HG02610 (cell line): ENCODE measurements at regions not wholly inside any gene's neighbourhood (a gene's known extent, or its start where the extent isn't known, plus 50 kb on each side); places are given as distances from the start of the nearest gene placed in this dataset.

ENCODE experiments used
- ATAC-seq: cut with Tn5 transposase; IDR thresholded peaks from one replicate; pipeline ENCODE4 v1.9.1; 2021; ENCODE audit warnings: mild to moderate bottlenecking, moderate library complexity; ENCODE audit not compliant: unreplicated experiment

DNA sequence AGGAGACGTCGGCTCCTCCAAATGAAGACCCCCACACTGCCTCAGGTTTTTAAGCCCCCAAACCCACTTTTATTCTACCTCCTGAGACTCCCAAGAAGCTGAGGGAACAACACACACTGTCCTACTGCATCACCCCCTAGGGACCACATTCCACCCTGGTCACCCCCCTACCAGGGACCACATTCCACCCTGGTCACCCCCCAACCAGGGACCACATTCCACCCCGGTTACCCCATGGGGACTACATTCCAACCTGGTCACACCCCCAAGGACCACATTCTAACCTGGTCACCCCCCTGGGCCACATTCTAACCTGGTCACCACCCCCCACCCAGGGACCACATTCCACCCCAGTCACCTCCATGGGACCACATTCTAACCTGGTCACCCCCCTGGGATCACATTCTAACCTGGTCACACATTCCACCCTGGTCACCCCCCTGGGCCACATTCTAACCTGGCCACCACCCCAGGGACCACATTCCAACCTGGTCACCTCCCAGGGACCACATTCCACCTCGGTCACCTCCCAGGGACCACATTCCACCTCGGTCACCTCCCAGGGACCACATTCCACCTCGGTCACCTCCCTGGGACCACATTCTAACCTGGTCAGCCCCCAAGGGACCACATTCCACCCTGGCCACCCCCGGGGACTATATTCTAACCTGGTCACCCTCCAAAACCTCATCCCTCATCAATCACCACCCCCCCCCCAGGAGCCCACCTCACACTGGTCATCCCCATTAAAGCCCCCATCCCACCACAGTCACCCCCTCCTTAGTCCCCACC, 587.6 kb downstream of the NPHP4 start:
- no peak for ATAC-seq

DNA sequence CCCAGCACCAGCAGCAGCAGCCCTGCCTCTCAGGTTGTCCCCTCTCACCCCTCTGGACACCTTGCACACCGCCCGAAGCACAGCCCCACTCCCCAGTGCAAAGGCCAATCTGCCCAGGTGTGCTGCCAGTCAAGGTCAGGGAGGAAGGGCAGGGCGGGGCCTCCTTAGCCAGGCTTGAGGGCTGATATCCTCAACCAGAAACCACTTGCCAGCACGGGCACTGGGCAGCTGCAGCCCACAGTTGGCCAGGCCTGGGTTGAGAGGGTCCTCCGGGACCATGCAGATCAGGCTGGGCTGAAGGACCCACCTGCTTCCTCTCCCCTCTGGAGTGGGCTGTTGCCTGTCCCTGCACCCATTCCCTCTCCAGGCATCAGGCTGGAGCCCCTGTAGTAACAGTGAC, 588.3 kb downstream of the NPHP4 start:
- no peak for ATAC-seq

DNA sequence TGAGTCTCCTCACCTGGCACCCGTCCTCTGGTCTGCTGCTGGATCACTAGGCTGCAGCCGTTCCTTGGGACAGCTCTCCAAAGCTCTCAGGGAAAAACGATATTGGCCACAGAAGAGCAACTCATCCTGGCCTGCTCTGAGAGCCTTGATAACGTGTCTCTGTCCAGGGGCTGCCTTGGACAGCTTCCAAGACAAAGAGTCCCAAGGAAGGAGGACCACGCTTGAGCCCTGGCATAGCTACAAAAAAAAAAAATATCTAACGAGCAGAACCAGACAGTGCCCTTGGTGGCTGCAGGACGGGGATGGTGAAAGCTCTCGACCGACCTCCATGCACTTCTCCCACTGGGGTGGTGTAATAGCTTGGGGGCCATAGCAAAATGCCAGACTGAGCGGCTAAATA, 589.6 kb downstream of the NPHP4 start:
- no peak for ATAC-seq

DNA sequence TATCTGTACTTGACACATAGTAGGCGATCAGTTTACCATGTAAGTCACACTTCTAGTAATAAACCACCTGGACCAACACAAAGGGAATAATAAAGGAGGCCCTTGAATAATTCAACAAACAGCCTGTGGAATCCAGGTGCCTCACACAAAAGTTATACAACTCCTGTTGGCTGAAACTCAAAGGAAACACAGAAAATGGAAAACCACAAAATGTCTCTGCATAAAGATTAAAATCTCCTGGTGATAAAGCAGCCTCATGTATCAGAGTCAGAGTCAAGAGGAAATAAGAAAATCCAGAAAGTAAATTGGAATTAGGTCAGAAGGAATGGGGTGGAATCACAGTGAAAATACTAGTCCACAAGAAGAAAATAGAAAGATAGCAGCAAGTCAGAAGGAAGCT, 592.5 kb downstream of the NPHP4 start:
- ATAC-seq, result no peak

DNA sequence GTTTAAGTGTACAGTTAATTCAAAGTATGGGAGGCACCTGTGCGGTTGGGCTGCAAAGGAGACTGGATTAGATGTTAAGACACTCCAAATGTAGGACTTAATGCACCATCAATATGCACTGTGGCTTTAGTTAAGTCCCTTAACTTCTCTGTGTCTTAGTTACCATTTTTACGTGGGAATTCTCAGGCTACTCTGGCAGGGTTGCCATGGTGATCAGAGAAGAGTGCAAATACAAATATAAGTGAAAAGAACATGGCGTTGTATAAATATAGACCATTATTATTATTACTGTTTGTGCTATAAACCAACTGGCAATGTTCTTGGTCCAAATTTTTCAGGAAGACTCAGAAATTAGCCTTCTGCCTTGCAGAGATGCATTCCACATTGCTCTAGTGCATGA, 595.6 kb downstream of the NPHP4 start:
- ATAC-seq, result no peak

DNA sequence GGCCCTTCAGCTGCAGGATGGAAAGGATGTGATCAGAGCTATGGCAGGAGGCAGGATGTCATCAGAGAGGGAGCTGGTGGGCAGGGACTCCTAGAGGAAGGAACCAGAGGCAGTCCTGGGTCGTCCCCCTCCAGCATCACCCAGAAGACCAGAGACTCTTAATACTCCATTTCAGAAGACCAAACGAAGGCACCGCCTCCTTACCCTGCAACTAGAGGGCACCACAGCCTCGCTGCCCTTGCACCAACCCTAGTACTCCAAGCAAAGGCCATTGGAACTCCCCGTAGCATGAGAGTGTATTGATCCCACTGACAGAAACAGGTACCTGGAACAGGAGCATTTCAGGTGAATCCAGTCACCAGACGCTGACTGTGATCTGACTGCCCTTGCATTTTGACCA, 598.1 kb downstream of the NPHP4 start:
- no peak for ATAC-seq

GRCh38 chr1:5393603-5394002, 598.6 kb downstream of the NPHP4 start:
- ATAC-seq, result no peak

DNA sequence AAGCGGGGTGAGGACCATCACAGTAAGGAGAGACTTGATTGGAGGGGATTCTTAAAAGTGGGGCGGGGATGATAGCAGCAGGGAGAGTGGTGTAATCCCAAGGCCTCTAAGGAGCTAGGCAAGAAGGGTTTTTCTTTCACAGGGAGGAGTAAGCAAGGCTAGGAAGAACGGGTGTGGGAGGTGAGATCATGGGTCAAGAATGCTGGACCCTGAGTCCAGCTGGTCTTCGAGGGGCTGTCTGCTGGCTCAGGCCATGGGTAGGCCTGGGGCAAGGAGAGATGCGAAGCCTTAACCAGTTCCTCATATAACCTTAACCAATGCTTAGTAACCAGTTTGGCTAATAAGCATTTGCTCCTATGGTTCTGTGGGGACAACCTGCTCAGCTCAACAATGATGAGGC, 599.1 kb downstream of the NPHP4 start:
- no peak for ATAC-seq

DNA sequence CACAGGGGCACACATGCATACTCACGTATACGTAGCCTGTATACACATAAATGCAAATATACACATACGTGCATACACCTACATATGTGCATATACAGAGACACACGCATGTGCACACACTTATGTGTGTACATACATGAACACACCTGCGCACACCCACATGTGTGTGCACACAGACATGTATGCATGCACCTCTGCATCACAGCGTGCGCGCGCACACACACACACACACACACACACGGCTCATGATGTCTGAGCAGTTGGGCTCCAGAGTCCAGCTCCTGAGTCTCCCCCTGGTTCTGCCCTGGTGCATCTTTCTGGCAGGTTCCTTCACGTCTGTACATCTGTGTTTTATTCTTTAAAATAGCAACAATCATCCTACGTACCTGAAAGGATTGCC, 600.5 kb downstream of the NPHP4 start:
- ATAC-seq, result no peak

- ATAC-seq, result no peak
Measured at GRCh38 chr1:5390504-5390903, 601.7 kb downstream of the NPHP4 start.

- no peak for ATAC-seq
Measured at GRCh38 chr1:5389101-5389885, 602.9 kb downstream of the NPHP4 start.

DNA sequence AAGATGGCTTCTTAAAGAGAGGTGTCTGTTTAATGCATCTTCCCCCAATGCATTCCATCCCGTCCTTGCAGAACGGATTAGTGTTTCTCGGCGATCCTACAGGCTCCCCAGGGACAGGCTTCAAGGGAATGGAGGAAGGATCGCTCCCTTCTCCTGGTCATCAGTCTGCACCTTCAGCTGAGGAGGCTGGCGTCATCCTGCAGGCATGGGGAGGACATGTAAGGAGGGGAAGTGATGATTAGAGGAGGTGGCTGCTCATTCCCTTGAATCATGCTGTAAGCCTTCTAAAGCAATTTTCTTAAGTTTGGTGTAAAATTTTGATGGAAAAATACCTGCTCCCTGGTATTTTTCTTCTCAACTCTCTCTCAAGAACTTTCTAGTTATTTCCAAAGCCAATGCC, 603.6 kb downstream of the NPHP4 start:
- no peak for ATAC-seq

- no peak for ATAC-seq
Measured at GRCh38 chr1:5386371-5386770, 605.9 kb downstream of the NPHP4 start.

DNA sequence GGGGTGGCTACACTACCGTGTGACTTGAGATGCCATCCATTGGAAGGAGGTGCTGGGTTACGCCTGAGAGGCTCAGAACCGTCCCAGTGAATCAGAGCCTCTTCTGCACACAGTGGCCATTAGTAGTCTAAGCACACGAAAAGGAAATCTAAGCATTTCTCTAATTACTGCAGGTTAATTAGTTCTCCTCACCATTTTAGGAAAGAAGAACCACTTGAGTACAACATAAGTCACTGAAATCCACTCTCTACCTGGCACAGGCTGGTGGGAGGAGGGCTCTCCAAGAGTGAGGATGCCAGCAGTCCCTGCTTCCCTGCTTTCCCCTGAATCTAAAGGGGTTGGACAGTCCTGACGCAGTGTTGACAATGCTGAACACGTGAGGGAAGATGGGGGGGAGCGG, 606.3 kb downstream of the NPHP4 start:
- ATAC-seq, result no peak

- no peak for ATAC-seq
Measured at GRCh38 chr1:5385096-5385799, 607.0 kb downstream of the NPHP4 start.

GRCh38 chr1:5381491-5381890, 610.7 kb downstream of the NPHP4 start:
- no peak for ATAC-seq

- no peak for ATAC-seq
Measured at GRCh38 chr1:5379176-5379759, 613.0 kb downstream of the NPHP4 start.

GRCh38 chr1:5376538-5377247, 615.5 kb downstream of the NPHP4 start:
- no peak for ATAC-seq

DNA sequence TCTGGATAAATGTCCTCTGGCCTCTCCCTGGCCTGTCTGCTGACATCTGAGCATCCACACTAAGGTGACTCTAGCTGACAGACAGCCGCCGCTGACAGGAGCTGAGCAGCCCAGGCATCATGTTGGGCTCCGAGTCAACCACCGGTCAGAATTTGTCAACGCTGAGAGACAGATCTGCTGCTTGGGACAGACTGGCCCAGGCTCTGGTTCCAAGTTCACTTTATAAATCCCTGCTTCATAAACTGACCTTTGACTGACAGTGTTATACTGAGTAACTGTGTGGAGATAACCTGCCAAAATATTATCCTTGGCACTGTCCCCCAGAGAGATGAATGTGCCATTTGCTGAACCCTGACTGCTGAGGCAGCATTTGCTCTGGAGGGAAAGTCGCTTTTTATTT, 616.7 kb downstream of the NPHP4 start:
- ATAC-seq, result no peak

DNA sequence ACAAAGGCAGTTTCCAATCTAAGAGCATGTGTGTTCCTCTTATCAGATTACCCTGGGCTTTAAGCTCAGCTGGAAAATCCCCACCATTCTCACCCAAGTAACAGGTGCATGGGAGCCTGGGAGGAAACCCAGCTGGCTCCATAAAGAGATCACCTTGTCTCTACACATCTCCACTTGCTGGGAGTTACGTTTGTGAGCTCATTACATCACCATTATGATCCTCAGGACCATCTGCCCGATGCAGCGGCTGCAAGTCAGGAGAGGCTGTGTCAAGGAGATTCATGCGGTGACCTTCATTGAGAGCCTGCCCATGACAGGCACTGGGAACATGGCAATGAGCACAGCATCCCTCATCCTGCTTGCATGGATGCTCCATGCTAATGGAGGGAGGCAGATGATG, 618.0 kb downstream of the NPHP4 start:
- ATAC-seq, result no peak

DNA sequence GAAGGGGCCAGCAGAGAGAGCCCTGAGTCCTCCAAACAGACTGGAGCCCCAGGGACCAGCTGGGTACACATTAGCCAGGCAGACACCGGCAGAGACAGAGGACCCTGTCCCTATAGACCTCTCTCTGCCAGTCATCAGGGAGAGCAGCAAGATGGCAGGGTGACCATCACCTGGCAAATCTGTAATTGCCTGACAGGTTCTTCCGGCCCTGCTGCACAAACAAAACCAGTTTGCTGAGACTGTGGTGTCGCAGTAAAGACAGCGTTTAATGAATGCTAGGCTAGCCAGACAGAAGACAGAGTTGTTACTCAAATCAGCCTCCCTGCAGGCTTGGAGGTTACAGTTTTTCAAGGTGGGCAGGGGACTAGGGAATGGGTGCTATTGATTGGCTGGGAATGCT, 618.9 kb downstream of the NPHP4 start:
- ATAC-seq, result no peak
